Panc1 (cell line): ENCODE measurements at regions not wholly inside any gene's neighbourhood (a gene's known extent, or its start where the extent isn't known, plus 50 kb on each side); places are given as distances from the start of the nearest gene placed in this dataset.

Source experiments
- ATAC-seq: fragments of 200-7000 bp; cut with Tn5 transposase; 2 replicates; pipeline ENCODE4 v1.9.1; 2020; ENCODE audit warnings: mild to moderate bottlenecking, moderate library complexity
- BruUV-seq: library from RNA; stranded (reverse); fragments of 400-500 nt; replicated peaks from 2 replicates; lab custom pipeline; 2021; lab: Mats Ljungman, UMichigan
- CTCF ChIA-PET: fragments of 300-600 bp; sonication (Branson Sonifier 250); formaldehyde crosslinking; loops from one replicate; lab custom pipeline; 2022; ENCODE audit warnings: antibody characterized with exemption; lab: Charles Lee
- POLR2A ChIA-PET: fragments of 300-600 bp; sonication (Branson Sonifier 250); formaldehyde crosslinking; loops from one replicate; lab custom pipeline; 2022; ENCODE audit warnings: antibody characterized with exemption; lab: Charles Lee
- DNase-seq: peaks from one replicate; pipeline ENCODE4 v3.0.0-alpha.2; 2010; ENCODE audit warnings: low read depth, low spot score
- H3K27ac ChIP-seq: 2 replicates; pipeline ENCODE4 v1.5.1; 2011; ENCODE audit warnings: mild to moderate bottlenecking, low read length, inconsistent platforms
- H3K27me3 ChIP-seq: fragments of 200-500 bp; sonication (Bioruptor generic); 2 replicates; pipeline ENCODE4 v1.6.0; 2014; ENCODE audit warnings: low read length, inconsistent platforms; ENCODE audit not compliant: control insufficient read depth, insufficient read depth
- H3K36me3 ChIP-seq: fragments of 200-500 bp; sonication (Bioruptor generic); 2 replicates; pipeline ENCODE4 v1.5.1; 2014; ENCODE audit warnings: inconsistent platforms, mild to moderate bottlenecking, low read length, moderate library complexity; ENCODE audit not compliant: control insufficient read depth, insufficient read depth
- H3K4me1 ChIP-seq: 2 replicates; pipeline ENCODE4 v1.5.1; 2011; ENCODE audit warnings: inconsistent platforms, mild to moderate bottlenecking, low read length, moderate library complexity; ENCODE audit not compliant: control insufficient read depth, insufficient read depth
- H3K4me3 ChIP-seq, 2 experiments: 2 replicates each; pipeline ENCODE4 v1.5.1; 2011 to 2012; ENCODE audit warnings: low read depth in 2 of 2, low read length in 2 of 2, mild to moderate bottlenecking in 2 of 2, inconsistent platforms in 1 of 2, moderate library complexity in 1 of 2
- H3K9me3 ChIP-seq: fragments of 200-500 bp; sonication (Bioruptor generic); 2 replicates; pipeline ENCODE4 v1.5.1; 2014; ENCODE audit warnings: low read depth, mild to moderate bottlenecking, inconsistent platforms, low read length, moderate library complexity; ENCODE audit not compliant: control insufficient read depth, insufficient read depth
- POLR2AphosphoS5 ChIP-seq: IDR thresholded peaks from 2 replicates; pipeline ENCODE4 v1.6.1; 2012; ENCODE audit warnings: mild to moderate bottlenecking, low read depth, low read length, moderate library complexity
- SIN3A ChIP-seq: IDR thresholded peaks from 2 replicates; pipeline ENCODE4 v1.6.1; 2012; ENCODE audit warnings: low read depth, mild to moderate bottlenecking, low read length, moderate library complexity, borderline replicate concordance; ENCODE audit not compliant: insufficient read depth
- TCF7L2 ChIP-seq: IDR thresholded peaks from 2 replicates; pipeline ENCODE4 v1.6.1; 2011; ENCODE audit warnings: mild to moderate bottlenecking, low read depth, low read length, inconsistent platforms
- in situ Hi-C: cut with HindIII; loops from 2 replicates; pipeline ENCODE4 v1.10.0; 2016; ENCODE audit warnings: low sequenced_read_pairs, low pct_unique_long_range_greater_than_20kb
- intact Hi-C: fragments of 100-400 bp; cut with micrococcal nuclease; formaldehyde crosslinking; loops from one replicate; pipeline ENCODE4 v1.10.0; 2022; ENCODE audit not compliant: unreplicated experiment
- TF ChIP-seq, protein P1 (sequence below), 2 experiments: IDR thresholded peaks; 2 replicates each; pipeline ENCODE4 v1.6.1; 2011 to 2012; ENCODE audit warnings: low read depth in 2 of 2, control low read depth in 1 of 2, low read length in 1 of 2, mild to moderate bottlenecking in 1 of 2, moderate library complexity in 1 of 2; ENCODE audit not compliant: insufficient read depth in 1 of 2
- TF ChIP-seq, protein P2 (sequence below): fragments of 450-650 bp; IDR thresholded peaks from 2 replicates; pipeline ENCODE4 v1.5.1; 2017; ENCODE audit warnings: mild to moderate bottlenecking

DNA sequence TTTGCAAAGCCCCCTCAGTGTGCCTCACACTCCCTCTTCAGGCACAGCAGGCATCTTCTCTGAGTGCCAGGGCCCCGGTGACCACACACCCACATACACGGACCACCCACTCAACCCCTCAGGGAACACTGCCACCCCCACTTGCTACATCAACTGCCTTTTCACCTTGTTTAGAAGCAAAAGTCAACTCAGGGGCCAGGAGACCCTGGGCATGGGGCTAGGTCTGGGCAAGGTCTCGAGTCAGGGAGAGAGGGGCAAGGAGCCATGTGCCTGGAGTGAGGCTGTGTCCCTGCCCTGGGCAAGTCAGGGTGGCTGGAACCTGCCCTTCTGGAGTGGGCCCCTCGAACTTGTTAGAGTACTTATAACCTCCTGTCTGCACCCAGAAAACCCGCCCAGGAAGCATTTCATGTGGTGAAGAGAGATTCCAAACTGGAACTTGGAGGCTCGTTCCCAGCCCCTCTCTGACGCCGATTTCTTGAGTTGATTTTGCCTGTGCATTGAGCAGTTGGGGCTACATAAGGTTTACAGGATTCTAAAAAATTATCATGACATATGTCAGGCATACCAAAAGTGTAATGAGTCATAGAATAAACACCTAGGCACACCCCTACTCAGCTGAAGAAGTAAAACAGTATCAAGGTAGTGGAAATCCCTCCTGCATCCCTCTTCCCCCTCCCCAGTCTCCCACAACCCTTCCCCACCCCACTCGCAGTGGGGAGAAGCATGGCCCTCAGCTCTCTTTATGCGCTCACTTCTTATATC lies 74.3 kb downstream of the MYEOV start:
- Histone ChIP-seq H3K9me3 (no peaks in the 10 kb centered on the region), H3K4me1 (peaks cover 12% of the 10 kb centered on the region; the same call in 1 of the 2 replicates), H3K4me3 (no peak overlapping the region), H3K36me3 (no peaks in the 10 kb centered on the region), H3K27ac (no peak overlapping the region), H3K27me3 (no peaks in the 10 kb centered on the region)
- DNase-seq (no peak), ATAC-seq (no peak)
- CTCF ChIA-PET = no interaction called here
- no TSS peak for BruUV-seq
- in situ Hi-C loops (no loop called here), intact Hi-C loops (loop anchor here (10.0 kb wide), 1 partner anchor 73 kb away; the partner anchor contains the start of gene MYEOV)
- TF ChIP-seq, protein P1, sequence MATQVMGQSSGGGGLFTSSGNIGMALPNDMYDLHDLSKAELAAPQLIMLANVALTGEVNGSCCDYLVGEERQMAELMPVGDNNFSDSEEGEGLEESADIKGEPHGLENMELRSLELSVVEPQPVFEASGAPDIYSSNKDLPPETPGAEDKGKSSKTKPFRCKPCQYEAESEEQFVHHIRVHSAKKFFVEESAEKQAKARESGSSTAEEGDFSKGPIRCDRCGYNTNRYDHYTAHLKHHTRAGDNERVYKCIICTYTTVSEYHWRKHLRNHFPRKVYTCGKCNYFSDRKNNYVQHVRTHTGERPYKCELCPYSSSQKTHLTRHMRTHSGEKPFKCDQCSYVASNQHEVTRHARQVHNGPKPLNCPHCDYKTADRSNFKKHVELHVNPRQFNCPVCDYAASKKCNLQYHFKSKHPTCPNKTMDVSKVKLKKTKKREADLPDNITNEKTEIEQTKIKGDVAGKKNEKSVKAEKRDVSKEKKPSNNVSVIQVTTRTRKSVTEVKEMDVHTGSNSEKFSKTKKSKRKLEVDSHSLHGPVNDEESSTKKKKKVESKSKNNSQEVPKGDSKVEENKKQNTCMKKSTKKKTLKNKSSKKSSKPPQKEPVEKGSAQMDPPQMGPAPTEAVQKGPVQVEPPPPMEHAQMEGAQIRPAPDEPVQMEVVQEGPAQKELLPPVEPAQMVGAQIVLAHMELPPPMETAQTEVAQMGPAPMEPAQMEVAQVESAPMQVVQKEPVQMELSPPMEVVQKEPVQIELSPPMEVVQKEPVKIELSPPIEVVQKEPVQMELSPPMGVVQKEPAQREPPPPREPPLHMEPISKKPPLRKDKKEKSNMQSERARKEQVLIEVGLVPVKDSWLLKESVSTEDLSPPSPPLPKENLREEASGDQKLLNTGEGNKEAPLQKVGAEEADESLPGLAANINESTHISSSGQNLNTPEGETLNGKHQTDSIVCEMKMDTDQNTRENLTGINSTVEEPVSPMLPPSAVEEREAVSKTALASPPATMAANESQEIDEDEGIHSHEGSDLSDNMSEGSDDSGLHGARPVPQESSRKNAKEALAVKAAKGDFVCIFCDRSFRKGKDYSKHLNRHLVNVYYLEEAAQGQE (IDR thresholded peaks at IDR 0.05; ENCODE audit: insufficient read depth in 1 of 2, low read depth in 2 of 2, low read length in 1 of 2) = no peak
- TF ChIP-seq SIN3A = no peak
- no peak for TF ChIP-seq POLR2AphosphoS5
- TF ChIP-seq, protein P2, sequence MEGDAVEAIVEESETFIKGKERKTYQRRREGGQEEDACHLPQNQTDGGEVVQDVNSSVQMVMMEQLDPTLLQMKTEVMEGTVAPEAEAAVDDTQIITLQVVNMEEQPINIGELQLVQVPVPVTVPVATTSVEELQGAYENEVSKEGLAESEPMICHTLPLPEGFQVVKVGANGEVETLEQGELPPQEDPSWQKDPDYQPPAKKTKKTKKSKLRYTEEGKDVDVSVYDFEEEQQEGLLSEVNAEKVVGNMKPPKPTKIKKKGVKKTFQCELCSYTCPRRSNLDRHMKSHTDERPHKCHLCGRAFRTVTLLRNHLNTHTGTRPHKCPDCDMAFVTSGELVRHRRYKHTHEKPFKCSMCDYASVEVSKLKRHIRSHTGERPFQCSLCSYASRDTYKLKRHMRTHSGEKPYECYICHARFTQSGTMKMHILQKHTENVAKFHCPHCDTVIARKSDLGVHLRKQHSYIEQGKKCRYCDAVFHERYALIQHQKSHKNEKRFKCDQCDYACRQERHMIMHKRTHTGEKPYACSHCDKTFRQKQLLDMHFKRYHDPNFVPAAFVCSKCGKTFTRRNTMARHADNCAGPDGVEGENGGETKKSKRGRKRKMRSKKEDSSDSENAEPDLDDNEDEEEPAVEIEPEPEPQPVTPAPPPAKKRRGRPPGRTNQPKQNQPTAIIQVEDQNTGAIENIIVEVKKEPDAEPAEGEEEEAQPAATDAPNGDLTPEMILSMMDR = no peak
- no peak for TF ChIP-seq TCF7L2
- POLR2A ChIA-PET = no interaction called here

DNA sequence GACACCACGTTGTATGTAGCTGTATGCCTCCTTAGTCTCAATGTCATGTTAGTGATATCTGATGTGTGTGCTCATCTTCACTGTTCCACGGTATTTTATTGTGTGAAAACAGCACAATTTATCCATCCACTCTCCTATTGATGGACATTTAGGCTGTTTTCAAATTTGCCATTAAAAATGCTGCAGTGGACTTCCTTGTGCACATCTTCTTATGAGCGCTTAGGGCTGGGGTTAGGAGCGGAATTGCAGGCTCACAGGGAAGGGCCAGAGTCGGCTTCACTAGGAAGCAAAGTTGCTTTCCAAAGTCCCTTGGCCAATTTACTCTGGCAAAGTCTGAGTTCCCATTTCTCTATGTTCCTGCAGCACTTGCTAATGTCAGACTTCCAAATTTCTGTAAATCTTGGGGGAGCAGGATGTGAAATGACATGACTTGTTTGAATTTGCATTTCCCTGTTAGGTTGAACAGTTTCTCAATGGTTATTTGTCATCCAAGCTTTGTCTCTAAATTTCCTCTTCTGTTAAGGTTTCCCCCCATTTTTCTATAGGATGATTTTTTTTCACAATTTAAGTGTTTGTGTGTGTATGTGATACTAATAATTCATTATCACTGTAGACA lies 75.4 kb downstream of the MYEOV start:
- intact Hi-C loops = loop anchor here (10.0 kb wide), 1 partner anchor 75 kb away; the partner anchor contains the start of gene MYEOV
- no peak overlapping the region for H3K27ac ChIP-seq
- DNase-seq (no peak), ATAC-seq (no peak)
- H3K4me3 ChIP-seq = no peak overlapping the region
- in situ Hi-C loops = no loop called here
- ChIA-PET CTCF (no interaction called here), POLR2A (no interaction called here)
- TF ChIP-seq POLR2AphosphoS5 (no peak), TCF7L2 (no peak), SIN3A (no peak)
- TF ChIP-seq, protein P2 = no peak
- TF ChIP-seq, protein P1 (IDR thresholded peaks at IDR 0.05; ENCODE audit: insufficient read depth in 1 of 2, low read depth in 2 of 2, low read length in 1 of 2) = no peak
- BruUV-seq = no TSS peak
- no peaks in the 10 kb centered on the region for H3K9me3 ChIP-seq
- H3K4me1 ChIP-seq = peaks cover 12% of the 10 kb centered on the region; the same call in 1 of the 2 replicates
- H3K27me3 ChIP-seq = no peaks in the 10 kb centered on the region
- H3K36me3 ChIP-seq = no peaks in the 10 kb centered on the region
